Transverse colon (tissue), 4 donors: ENCODE measurements at regions not wholly inside any gene's neighbourhood (a gene's known extent, or its start where the extent isn't known, plus 50 kb on each side); places are given as distances from the start of the nearest gene placed in this dataset.

Source experiments
- CTCF ChIP-seq, 5 experiments: fragments of 200-600 bp in 3 of 5; fragments of 450-650 bp in 2 of 5; sonication (generic) in 3 of 5; IDR thresholded peaks; 1 replicate in 2 of 5; 2 replicates in 3 of 5; pipeline ENCODE4 v1.5.1; 2016 to 2017; ENCODE audit warnings: antibody characterized with exemption in 5 of 5, inconsistent platforms in 3 of 5, mild to moderate bottlenecking in 2 of 5, moderate library complexity in 1 of 5
- EP300 ChIP-seq: sonication (generic); formaldehyde crosslinking; IDR thresholded peaks from one replicate; pipeline ENCODE4 v1.6.1; 2017; ENCODE audit warnings: antibody characterized with exemption, low read depth
- POLR2A ChIP-seq: fragments of 450-650 bp; IDR thresholded peaks from one replicate; pipeline ENCODE4 v1.6.1; 2016; ENCODE audit warnings: antibody characterized with exemption, mild to moderate bottlenecking, moderate library complexity
- POLR2AphosphoS5 ChIP-seq, 3 donors: sonication (generic); formaldehyde crosslinking; IDR thresholded peaks; one replicate each; pipeline ENCODE4 v1.6.1; 2016; ENCODE audit warnings: antibody characterized with exemption in 3 of 3

- TF ChIP-seq POLR2AphosphoS5 (IDR thresholded peaks at IDR 0.05) (no peak), CTCF (IDR thresholded peaks at IDR 0.05) (no peak), POLR2A (no peak), EP300 (no peak)
Observed at GRCh38 chr14:85853996-85854526, 324.1 kb downstream of the FLRT2 start.
